GM19239 (cell line): ENCODE measurements at regions not wholly inside any gene's neighbourhood (a gene's known extent, or its start where the extent isn't known, plus 50 kb on each side); places are given as distances from the start of the nearest gene placed in this dataset.
"Not testable (repeated sequence)": the region's sequence is repeated elsewhere in the genome, so short reads cannot be mapped to it uniquely, and the experiment has no call there.

Experiments used
- DNase-seq: peaks from one replicate; pipeline ENCODE4 v3.0.0; 2011; ENCODE audit warnings: low spot score; ENCODE audit not compliant: insufficient read length
- FAIRE-seq: peaks from 2 replicates; lab custom pipeline; 2011; peaks lifted over from hg19 to GRCh38; lab: Jason Lieb, UNC

DNA sequence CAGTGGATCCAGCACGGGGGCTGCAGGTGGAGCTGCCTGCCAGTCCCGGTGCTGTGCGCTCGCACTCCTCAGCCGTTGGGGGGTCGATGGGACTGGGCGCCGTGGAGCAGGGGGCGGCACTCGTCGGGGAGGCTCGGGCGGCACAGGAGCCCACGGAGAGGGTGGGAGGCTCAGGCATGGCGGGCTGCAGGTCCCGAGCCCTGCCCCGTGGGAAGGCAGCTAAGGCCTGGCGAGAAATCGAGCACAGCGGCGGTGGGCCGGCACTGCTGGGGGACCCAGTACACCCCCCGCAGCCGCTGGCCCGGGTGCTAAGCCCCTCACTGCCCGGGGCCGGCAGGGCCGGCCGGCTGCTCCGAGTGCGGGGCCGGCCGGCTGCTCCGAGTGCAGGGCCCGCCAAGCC is 52.3 kb upstream of the MARK1 start:
- DNase-seq, FAIRE-seq: not testable (repeated sequence)

DNA sequence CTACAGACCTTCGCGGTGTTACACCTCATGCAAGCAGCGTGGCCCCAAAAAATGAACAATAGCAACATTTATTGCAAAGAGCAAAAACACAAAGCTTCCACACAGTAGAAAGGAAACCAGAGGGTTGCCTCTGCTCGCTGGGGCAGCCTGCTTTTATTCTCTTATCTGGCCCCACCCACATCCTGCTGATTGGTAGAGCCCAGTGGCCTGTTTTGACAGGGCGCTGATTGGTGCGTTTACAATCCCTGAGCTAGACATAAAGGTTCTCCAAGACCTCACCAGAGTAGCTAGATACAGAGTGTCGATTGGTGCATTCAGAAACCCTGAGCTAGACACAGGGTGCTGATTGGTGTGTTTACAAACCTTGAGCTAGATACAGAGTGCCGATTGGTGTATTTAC is 52.8 kb upstream of the MARK1 start:
- not testable (repeated sequence) for FAIRE-seq, DNase-seq

DNA sequence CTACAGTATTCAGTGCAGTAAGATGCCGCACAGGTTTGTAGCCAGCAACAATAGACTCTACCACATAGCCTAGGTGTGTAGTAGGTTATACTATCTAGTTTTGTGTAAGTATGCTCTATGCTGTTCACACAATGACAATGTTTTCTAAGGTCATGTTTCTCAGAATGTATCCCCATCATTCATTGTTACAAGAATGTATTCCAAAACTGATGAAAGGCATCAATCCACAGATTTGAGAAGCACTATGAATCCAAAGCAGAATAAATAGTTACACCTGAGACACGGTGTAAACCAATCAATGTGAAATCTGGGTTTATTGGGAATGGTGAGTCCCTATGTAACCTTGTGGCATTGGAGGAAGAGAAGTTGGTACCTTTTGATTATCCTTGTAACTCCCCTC is 54.5 kb upstream of the MARK1 start:
- DNase-seq (no peak), FAIRE-seq (no peak)

DNA sequence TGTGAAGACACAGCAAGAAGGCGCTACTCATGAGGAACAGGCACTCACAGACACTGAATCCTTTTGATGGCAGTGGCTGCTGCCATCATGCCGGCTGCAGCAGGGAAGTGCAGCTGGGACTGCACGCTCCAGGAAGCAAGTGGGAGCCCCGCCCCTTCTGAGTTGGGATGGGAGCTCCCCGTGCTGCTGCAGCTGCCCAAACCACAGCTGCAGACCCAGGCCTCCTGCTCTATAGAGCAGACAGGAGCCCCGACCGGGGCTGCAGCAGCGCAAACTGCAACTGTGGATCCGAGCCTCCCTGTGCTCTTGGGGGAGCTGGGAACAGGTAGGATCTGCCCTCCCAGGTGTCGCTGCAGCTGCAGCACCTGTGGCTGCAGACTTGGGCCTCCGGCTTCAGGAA is 65.2 kb upstream of the MARK1 start:
- no peak for FAIRE-seq
- no peak for DNase-seq

DNA sequence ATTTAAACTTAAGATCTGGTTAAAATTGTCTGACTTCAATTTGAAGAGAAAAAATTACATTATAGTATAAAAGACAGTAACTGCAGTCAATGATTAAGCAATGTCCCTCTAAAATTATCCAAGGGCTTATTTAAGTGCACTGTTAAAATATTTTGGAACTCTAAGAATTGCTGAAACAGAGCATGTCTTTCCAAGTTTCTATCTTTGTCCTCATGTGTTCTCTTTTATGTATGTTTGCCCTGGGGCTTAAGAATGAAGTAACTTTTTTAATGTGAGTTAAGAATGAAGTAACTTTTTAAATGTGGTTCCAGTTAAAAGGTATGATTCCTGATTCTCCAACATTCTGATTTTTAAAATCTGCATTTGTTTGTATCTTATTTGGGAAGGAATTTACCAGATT is 69.0 kb upstream of the MARK1 start:
- no peak for FAIRE-seq
- DNase-seq = no peak

DNA sequence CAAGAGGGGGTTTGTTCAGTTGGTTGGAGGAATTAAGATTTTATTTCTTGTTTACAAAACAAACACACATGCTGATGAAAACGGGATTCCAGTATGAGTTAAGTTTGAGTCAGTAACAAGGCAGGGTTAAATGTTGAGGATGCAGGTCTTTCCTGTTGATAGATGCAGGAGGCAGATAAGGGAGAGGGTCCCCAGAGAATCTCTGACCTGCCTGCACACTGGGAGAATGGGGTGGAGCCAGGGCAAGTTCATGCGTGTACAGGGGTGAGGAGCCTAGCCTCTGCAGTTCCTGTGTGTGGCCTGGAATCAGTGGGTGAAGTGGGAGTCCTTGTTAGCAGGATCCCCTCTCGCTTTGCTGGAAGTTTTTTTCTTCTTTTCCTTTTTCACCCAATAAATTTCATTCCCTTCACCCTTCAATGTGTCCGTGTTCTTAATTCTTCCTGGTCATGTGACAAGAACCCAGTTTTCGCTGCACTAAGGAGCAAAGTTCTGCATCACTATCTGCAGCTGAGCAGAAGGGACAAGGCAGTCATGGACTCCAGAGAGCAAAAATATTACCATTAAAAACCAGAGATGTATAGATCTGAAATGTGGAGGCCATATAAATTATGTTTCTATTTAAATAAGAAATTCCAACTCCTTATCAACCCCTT is 69.9 kb upstream of the MARK1 start:
- DNase-seq (no peak), FAIRE-seq (no peak)

DNA sequence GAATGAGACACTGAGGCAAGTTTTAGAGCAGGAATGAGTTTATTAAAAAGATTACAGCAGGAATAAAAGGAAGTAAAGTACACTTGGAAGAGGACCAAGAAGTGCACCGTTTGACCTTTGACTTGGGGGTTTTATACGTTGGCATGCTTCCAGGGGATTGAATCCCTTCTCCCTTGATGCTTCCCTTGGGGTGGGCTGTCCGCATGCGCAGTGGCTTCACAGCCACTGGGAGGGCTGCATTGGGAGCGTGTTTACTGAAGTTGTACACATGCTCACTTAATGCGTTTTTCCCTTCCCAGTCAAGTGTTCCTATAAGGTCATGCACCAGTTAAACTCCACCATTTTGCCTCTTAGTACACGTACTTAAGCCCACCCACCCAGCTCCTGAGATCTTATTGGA is 72.4 kb upstream of the MARK1 start:
- DNase-seq (no peak), FAIRE-seq (no peak)

DNA sequence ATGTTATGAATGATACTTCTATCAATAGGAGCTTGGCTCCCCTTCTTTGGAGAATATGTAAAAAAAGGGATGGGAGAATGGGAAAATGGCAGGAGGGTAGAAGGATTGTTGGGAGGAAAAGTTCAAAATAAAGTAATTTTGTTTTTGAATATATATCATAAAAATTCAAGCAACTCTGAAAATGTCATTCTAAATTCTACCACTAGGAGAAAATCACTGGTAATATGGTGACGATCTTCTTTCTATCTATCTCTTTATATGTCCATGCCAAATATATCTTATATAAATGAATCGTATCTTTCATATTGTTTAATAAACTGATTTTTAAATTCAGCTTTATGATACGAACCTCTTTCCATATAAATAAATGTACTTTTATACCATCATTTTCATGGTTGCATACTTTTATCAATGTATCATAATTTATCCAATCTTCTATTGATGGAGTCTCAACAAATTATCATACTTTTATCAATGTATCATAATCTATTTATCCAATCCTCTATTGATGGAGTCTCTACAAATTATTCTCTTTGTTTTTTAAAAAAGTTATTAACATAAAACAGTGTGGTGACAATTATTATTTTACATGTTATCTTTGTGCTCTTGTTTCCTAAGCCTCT is 73.7 kb upstream of the MARK1 start:
- no peak for FAIRE-seq
- DNase-seq = no peak

DNA sequence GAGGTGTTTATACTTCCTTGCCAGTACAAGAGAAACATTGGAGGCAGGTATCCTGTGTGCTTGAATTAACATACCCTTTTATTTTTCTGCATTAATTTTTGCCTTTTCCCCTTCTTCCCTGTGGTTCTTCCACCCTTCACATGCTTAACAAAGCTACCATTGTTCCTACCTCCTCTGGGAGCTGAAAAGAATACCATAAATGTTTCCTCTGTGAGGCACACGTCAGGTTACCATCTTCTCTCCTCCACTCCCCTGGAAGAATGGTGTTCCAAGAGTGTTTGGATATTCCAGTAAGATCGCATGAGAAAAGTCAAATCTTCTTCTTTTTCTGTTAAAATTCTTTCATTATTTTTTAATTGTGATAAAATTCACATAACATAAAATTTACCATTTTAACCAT is 74.6 kb upstream of the MARK1 start:
- no peak for FAIRE-seq
- no peak for DNase-seq

DNA sequence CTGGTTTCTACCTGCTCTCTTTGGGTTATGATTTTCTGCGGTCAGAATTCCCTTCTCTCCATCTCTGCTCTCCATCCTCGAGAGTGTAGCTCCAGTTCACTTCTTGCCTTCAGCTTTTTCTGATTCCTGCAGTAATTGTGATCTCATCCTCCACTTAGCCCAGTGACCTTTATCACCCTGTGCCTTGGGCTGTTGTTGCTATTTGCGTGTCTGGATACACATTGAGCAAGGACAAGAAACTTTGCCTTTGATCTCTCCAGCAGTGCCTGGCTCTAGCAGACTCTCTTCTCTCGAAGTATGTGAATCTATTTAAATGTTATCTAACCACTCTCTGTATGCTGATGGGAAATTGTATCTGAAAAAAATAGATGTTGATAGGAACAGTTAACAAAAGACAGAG is 76.4 kb upstream of the MARK1 start:
- no peak for FAIRE-seq
- no peak for DNase-seq

DNA sequence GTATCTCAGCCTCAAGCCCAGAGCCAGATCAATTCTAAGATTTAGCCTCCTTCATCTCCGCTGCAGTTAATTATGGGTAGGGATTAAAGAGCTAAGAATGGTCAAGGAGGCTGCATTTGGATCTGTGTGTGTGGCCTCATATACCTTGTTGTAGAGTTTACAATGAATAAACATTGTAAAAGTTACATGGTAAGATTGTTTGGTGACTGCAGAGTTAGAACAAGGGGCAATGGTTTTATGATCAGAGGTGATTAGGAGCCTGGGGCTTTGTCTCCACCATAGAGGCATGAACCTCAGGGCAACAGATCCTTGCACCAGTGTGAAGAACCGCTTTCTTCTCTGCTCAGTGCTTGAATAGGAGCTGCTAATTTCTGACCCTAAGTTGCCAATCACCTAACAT is 77.0 kb upstream of the MARK1 start:
- no peak for FAIRE-seq
- DNase-seq = no peak

DNA sequence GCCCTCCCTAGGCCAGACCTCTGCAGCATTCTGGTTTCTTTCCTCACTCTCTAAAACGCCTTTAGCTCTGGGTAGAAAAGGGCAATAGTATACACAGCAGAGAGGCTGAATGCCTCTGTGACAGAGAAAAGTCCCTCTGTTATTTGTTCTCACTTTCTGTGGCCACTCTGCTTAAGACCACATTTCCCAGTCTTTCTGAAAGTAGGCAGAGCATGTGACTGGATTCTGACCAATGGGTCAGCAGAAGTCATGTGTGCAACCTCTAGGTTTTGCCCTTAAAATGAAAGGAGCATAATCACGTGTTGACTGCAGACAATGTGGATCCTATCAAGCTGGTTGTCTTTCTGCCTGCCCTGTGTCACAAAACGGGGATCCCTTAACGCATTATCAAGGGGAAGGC is 79.7 kb upstream of the MARK1 start:
- no peak for FAIRE-seq
- DNase-seq = no peak

DNA sequence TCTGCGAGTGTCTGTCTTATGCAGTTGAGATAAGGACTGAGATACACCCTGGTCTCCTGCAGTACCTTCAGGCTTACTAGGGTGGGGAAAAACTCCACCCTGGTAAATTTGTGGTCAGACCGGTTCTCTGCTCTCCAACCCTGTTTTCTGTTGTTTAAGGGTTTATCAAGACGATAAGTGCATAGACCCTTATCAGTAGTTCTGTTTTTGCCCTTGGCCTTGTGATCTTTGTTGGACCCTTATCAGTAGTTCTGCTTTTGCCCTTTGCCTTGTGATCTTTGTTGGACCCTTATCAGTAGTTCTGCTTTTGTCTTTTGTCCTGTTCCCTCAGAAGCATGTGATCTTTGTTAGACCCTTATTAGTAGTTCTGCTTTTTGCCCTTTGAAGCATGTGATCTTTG is 83.3 kb upstream of the MARK1 start:
- FAIRE-seq = not testable (repeated sequence)

DNA sequence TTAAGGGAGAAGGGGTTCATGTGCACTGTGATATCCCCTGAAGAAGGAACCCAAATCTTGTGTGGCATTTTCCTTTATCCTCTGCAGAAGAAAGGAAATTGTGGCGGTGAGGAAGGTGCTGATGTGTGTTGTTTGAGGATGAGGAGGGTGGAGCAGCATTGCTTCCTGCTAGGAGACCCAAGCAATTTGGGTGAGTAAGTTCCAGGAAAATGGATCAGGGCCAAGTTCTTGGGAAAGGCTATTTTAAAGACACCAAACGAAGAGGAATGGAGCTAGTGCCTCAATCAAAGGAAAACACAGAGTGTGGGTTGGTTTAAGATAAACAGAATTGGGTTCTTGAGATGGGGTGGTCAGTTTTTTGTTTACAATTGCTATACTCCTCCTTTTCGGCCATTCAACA is 86.7 kb upstream of the MARK1 start:
- DNase-seq = no peak
- no peak for FAIRE-seq

More for the DNA sequence above, 83.3 kb upstream of the MARK1 start:
- not testable (repeated sequence) for DNase-seq

DNA sequence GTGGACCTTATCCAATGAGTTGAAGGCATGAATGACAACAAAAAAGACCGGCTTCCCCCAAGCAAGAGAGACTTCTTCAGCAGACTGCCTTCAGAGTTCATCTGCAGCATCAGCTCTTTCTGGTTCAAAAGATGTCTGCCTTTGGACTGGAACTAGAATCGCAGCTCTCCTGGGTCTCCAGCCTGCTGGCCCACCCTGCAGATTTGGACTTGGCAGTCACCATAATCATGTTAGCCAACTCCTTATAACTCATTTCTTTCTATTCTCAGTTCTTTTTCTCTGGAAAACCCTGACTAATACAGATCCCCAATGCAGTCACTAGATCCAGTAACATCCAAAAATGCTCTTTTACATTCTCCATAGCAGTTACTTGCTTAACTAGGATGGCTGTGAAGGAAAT is 89.2 kb upstream of the MARK1 start:
- FAIRE-seq (no peak), DNase-seq (no peak)

DNA sequence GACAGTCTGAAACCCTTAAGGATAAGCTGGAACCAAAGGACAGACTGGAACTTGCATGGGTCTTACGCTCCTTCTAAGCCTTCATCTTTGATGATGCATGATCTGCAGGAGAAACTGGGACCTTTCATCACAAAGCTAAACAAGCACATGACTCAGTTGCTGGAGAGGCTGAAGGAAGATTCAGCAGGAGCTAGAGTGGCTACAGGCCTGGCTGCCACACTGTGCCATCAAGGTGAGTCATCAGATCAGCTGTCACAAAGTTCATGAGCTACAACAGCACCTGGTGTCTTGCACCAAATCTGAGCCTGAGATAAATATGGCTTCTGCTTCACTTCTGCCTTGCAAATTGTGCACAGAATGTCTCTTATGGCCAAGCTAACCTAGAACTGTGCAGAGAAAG is 95.5 kb upstream of the MARK1 start:
- DNase-seq (no peak), FAIRE-seq (no peak)

DNA sequence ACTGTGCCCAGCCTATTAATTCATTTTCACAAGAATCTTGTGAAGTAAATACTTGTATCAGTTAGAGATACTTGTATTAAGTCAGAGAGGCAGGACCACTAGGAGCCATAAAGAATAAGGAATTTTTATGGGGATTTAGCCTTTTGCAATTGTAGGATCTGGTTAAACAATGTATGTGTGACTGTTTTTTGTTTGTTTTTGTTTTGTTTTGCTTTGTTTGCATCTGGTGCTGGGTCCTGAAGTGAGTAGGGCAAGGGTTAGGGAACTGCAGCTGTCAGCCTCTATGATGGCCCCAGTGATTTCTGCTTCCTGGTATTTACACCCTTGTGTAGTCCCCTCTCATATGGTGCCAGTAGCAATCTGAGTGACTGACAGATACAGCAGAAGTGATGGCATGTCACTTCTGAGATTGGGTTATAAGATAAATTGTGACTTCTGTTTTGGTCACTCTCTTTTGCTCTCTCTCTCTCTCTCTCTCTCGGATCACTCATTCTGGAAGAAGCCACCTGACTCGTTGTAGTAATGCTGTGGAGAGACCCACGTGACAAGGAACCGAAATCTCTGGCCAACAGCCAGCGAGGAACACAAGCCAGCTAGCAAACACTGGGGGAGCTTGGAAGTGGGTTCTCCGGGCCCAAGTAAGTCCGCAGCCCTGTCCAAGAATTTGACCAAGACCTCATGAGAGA is 96.2 kb upstream of the MARK1 start:
- DNase-seq (no peak), FAIRE-seq (no peak)

DNA sequence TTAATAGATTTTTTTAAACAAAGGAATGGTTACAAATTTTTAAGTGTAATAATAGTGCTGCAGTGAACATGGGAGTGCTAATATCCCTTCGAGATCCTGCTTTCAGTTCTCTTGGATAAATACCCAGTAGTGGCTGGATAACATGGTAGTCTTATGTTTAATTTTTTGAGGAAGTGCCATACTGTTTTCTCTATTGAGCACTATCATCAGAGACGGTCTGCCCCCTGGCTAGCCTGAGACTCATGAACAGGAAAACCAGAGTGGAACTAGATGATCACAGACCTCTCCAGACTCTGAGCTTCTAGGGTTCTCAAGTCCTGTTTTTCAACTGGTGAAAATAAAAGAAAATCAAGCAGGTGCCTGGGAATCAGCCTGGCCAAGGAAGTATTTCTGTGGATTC is 97.3 kb upstream of the MARK1 start:
- DNase-seq (no peak), FAIRE-seq (no peak)

DNA sequence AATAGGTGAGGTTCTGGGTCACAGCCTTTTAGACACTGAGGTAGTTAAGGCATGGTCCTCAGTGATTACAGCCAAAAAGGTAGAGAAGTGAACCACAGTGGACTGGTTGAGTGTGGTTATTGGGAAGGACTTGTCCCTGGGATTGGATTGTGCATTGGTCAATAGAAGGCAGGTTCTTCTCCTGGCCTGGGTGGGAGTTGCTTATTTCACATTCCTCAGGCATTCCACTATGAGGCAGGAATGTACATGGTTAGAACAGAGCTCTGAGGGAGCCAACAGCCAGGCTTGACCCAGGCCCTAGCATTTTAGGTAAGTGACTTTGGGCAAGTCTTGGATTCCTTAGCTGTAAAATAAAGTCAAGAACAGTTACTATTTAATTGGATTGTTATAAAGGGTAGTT is 97.9 kb upstream of the MARK1 start:
- FAIRE-seq (no peak), DNase-seq (no peak)

DNA sequence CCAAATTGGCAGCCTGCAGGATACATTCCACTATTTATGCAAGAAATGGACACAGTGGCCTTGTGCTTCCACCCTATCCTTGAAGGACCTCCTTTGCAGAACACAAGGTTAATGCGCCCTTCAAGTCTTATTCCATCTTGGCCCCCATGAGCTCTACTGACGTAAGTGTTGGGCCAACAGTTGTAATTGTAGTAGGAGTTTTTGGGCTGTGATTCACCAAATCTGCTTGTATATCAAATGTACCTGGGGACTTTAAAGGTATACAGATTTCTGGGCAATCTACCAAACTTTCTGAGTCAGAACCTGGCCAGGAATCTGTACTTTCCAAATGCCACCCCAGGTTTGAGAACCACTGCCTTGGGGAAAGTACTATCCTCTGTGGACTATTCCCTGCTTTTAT is 100.9 kb upstream of the MARK1 start:
- DNase-seq (no peak), FAIRE-seq (no peak)

DNA sequence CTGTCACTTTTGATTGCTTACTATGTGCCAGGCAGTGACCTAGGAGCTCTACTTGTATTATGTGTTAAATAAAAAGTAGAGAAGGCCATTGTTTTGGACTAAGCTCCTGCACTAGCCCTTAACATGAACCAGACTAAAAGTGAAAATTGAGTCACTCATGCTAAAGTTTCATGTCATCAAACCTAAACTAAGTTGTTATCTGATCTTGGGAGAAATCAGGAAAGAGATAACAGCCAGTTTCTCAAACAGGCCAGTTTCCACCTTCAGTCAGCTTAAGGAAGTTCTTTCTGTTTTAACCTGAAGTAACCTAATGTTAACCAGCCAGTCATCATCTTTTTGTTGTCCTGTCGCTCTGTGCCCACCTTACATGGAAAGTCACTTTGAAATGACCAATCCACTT is 102.1 kb upstream of the MARK1 start:
- FAIRE-seq (no peak), DNase-seq (no peak)

DNA sequence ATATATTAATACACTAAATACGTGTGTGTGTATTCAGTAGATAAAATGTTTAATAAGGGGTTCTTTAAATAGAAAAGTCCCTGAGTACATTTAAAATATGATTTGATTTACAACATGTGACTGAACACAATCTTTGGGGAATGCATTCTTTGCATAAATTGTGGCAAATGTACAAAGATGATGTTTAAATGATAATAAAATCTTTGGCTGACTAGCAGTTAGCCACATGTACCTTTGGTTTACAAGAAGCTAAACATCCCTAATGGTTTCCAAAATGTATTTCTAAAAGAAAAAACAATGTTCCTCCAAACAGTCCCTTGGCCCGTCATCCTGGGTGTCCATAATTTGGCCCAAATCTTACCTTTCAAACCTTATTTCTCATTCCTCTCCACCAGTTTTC is 106.4 kb upstream of the MARK1 start:
- no peak for FAIRE-seq
- DNase-seq = no peak
